ENCODE measurements at regions not wholly inside any gene's neighbourhood (a gene's known extent, or its start where the extent isn't known, plus 50 kb on each side); places are given as distances from the start of the nearest gene placed in this dataset.

GRCh38 chr12:60162988-60163720, 567.3 kb downstream of the SLC16A7 start:
- no peak for ATAC-seq (replicated peaks)
- no peak overlapping the region for H3K4me3 Mint-ChIP-seq
- H3K36me3 Mint-ChIP-seq (ENCODE audit: low read depth), result no peaks in the 10 kb centered on the region
- no peaks in the 10 kb centered on the region for H3K4me1 Mint-ChIP-seq
- no peak overlapping the region for H3K27ac Mint-ChIP-seq
- H3K9me3 Mint-ChIP-seq, result peaks cover 16% of the 10 kb centered on the region
- no peaks in the 10 kb centered on the region for H3K27me3 Mint-ChIP-seq

DNA sequence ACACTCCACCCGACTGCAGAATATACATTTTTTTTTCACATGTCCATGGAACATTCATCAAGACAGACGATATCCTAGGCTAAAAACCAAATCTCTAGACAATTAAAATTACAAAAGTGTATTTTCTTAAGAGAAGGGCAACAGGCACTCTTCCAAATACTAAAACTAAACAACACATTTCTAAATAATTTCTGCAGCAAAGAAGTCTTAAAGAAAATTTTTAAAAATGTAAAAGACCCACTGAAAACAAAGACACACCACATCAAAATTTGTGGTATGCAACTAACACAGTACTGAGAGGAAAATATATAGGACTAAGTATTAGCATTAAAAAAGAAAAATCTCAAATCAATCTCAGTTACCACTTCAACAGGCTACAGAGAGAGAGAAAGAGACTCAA, 570.0 kb downstream of the SLC16A7 start:
- ATAC-seq (replicated peaks), result no peak
- Mint-ChIP-seq H3K4me1 (no peaks in the 10 kb centered on the region), H3K27ac (no peak overlapping the region), H3K27me3 (no peaks in the 10 kb centered on the region), H3K4me3 (no peak overlapping the region), H3K36me3 (ENCODE audit: low read depth) (no peaks in the 10 kb centered on the region), H3K9me3 (peaks cover 16% of the 10 kb centered on the region)

GRCh38 chr12:60168441-60168840, 572.6 kb downstream of the SLC16A7 start:
- Mint-ChIP-seq H3K27ac (no peak overlapping the region), H3K9me3 (peaks cover 16% of the 10 kb centered on the region), H3K36me3 (ENCODE audit: low read depth) (no peaks in the 10 kb centered on the region), H3K27me3 (no peaks in the 10 kb centered on the region), H3K4me1 (no peaks in the 10 kb centered on the region), H3K4me3 (no peak overlapping the region)
- no peak for ATAC-seq (replicated peaks)

- no peak overlapping the region for H3K4me3 Mint-ChIP-seq
- no peaks in the 10 kb centered on the region for H3K27me3 Mint-ChIP-seq
- H3K4me1 Mint-ChIP-seq, result no peaks in the 10 kb centered on the region
- H3K36me3 Mint-ChIP-seq (ENCODE audit: low read depth), result no peaks in the 10 kb centered on the region
- peaks cover 16% of the 10 kb centered on the region for H3K9me3 Mint-ChIP-seq
- H3K27ac Mint-ChIP-seq, result no peak overlapping the region
- ATAC-seq (replicated peaks), result no peak
Observed at GRCh38 chr12:60169904-60170303, 574.1 kb downstream of the SLC16A7 start.

DNA sequence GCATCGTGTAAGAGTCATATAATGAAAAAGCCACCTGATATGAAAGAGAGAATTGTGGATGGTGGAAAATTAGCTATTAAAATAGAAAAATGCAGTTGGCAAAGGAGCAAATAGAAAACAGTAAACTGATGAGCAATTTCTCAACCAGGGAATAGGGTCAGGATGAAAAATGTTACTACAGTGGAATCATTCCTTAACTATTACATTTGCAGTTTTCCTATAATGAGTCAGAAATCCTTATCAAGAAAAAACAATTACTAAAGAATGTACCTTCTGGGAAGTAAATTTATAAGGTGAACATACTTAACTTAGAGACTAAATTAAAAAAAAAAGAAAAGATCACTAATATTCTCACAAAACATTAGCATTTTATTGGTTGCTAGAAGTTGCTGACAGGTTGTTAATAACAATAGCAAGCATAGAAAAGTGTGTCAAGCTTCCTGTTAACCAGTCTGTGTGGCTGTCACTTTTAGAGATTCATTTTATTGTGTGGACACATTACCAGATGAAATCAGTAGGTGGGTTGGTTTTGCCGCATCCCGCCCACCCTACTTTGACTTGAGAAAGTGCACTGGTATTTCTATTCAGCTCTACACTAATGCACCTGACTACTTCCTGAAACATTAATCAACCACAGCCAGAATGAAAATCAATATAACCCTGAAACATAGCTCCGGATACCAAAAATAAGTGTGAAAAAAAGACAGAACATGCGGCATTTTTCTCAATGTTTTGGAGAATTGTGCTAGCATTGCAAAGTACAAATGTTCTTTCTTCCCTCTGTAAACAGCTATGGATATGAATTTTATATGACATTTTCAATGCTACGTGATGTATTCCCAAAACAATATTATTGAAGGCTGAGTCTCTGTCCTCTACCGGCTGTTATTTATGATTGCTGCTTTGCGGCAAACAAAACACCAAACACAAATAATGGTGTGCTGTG, 576.7 kb downstream of the SLC16A7 start:
- H3K4me3 Mint-ChIP-seq, result no peak overlapping the region
- H3K36me3 Mint-ChIP-seq (ENCODE audit: low read depth), result no peaks in the 10 kb centered on the region
- no peaks in the 10 kb centered on the region for H3K9me3 Mint-ChIP-seq

GRCh38 chr12:60173224-60174170, 577.7 kb downstream of the SLC16A7 start:
- no peak overlapping the region for H3K4me3 Mint-ChIP-seq
- H3K4me1 Mint-ChIP-seq, result no peaks in the 10 kb centered on the region
- no peaks in the 10 kb centered on the region for H3K27me3 Mint-ChIP-seq
- H3K36me3 Mint-ChIP-seq (ENCODE audit: low read depth), result no peaks in the 10 kb centered on the region
- H3K27ac Mint-ChIP-seq, result no peak overlapping the region
- no peak for ATAC-seq (replicated peaks)
- H3K9me3 Mint-ChIP-seq, result no peaks in the 10 kb centered on the region

More for the DNA sequence above, 576.7 kb downstream of the SLC16A7 start:
- H3K27me3 Mint-ChIP-seq, result no peaks in the 10 kb centered on the region
- H3K27ac Mint-ChIP-seq, result no peak overlapping the region
- no peak for ATAC-seq (replicated peaks)
- H3K4me1 Mint-ChIP-seq, result no peaks in the 10 kb centered on the region

DNA sequence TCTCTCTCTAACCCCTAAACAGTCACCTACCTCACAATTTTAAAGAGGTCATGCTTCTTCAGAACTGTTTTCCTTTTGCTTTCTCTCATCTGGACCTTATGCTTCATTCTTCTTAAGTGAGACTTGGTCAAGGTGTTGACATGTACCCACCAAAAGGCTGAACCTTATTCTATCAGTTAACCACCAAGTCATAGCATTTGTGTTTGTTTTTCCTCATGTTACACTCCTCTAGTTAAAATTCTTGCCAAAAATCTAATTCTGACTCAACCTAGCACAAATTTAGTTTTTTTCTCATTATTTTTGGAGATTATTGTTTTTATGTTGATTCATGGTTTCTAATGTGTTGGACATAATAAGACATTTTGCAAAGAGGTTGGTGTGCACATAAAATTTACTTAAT, 578.6 kb downstream of the SLC16A7 start:
- Mint-ChIP-seq H3K4me3 (no peak overlapping the region), H3K9me3 (no peaks in the 10 kb centered on the region), H3K27ac (no peak overlapping the region), H3K36me3 (ENCODE audit: low read depth) (no peaks in the 10 kb centered on the region), H3K4me1 (no peaks in the 10 kb centered on the region), H3K27me3 (no peaks in the 10 kb centered on the region)
- ATAC-seq (replicated peaks), result no peak

GRCh38 chr12:60174941-60175340, 579.1 kb downstream of the SLC16A7 start:
- H3K27me3 Mint-ChIP-seq, result no peaks in the 10 kb centered on the region
- H3K36me3 Mint-ChIP-seq (ENCODE audit: low read depth), result no peaks in the 10 kb centered on the region
- H3K9me3 Mint-ChIP-seq, result no peaks in the 10 kb centered on the region
- no peak for ATAC-seq (replicated peaks)
- no peak overlapping the region for H3K4me3 Mint-ChIP-seq
- H3K27ac Mint-ChIP-seq, result no peak overlapping the region
- no peaks in the 10 kb centered on the region for H3K4me1 Mint-ChIP-seq

DNA sequence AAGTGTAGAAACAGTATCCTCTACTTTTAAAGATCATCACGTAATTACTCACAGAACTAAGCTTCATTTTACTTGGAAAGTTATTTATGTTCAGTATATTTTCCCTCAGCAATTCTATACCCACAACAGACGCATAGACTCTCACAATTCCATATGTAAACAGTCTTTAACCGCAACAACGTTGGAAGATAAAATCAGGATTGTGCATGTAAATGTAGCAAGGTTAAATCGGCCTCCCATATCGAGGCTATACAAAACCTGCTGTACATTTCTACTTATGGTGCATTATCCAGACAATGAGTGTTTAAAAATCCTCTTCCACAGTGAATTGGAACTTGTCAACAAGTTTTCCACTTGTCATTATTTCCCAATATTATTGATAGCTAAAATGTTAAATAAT, 581.1 kb downstream of the SLC16A7 start:
- no peak for ATAC-seq (replicated peaks)
- H3K4me1 Mint-ChIP-seq, result no peaks in the 10 kb centered on the region
- no peaks in the 10 kb centered on the region for H3K27me3 Mint-ChIP-seq
- H3K9me3 Mint-ChIP-seq, result no peaks in the 10 kb centered on the region
- H3K36me3 Mint-ChIP-seq (ENCODE audit: low read depth), result no peaks in the 10 kb centered on the region
- H3K27ac Mint-ChIP-seq, result no peak overlapping the region
- no peak overlapping the region for H3K4me3 Mint-ChIP-seq

DNA sequence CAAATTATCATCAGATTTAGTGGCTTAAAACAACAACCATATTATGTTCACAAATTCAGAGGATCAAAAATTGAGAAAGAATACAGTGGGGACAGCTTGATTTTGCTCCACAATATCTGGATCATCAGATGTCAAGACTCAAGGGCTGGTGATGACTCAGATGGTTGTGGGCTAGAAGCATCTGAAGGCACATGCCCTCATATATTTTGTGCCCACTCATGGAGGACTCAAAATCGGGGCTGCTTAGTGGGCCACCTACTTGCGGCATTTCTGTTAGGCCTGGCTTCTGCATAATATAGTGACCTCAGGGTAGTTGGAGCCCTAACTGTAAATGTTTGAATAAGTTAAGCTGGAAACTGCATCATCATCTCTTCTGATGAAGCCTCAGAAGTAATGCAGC, 584.5 kb downstream of the SLC16A7 start:
- ATAC-seq (replicated peaks), result no peak
- H3K27ac Mint-ChIP-seq, result no peak overlapping the region
- no peaks in the 10 kb centered on the region for H3K4me1 Mint-ChIP-seq
- H3K9me3 Mint-ChIP-seq, result no peaks in the 10 kb centered on the region
- no peaks in the 10 kb centered on the region for H3K36me3 Mint-ChIP-seq (ENCODE audit: low read depth)
- H3K4me3 Mint-ChIP-seq, result no peak overlapping the region
- no peaks in the 10 kb centered on the region for H3K27me3 Mint-ChIP-seq

DNA sequence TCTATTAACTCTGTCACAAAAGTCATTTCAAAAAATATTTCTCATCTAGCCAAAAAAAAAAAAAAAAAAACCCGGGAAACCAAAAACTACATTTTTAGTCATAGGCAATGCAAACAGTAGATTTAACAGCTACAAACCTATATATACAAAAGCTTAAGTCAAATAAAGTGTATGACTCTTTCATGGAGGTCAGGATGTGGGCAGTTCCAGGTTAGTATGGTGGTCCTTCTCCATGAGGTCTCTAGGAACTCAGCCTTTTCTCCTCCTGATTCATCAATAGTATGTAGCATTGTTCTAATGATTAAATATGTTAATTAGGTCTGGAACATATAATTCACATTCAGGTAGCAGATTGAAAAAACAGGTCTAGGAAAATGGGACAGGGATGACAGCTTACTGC, 586.5 kb downstream of the SLC16A7 start:
- Mint-ChIP-seq H3K4me3 (no peak overlapping the region), H3K36me3 (ENCODE audit: low read depth) (no peaks in the 10 kb centered on the region), H3K4me1 (no peaks in the 10 kb centered on the region), H3K27ac (no peak overlapping the region), H3K27me3 (no peaks in the 10 kb centered on the region), H3K9me3 (no peaks in the 10 kb centered on the region)
- ATAC-seq (replicated peaks), result no peak

GRCh38 chr12:60184096-60184495, 588.3 kb downstream of the SLC16A7 start:
- no peaks in the 10 kb centered on the region for H3K9me3 Mint-ChIP-seq
- H3K27ac Mint-ChIP-seq, result no peak overlapping the region
- H3K36me3 Mint-ChIP-seq (ENCODE audit: low read depth), result no peaks in the 10 kb centered on the region
- no peak for ATAC-seq (replicated peaks)
- no peak overlapping the region for H3K4me3 Mint-ChIP-seq
- H3K27me3 Mint-ChIP-seq, result no peaks in the 10 kb centered on the region
- no peaks in the 10 kb centered on the region for H3K4me1 Mint-ChIP-seq

GRCh38 chr12:60185060-60185459, 589.2 kb downstream of the SLC16A7 start:
- Mint-ChIP-seq H3K27ac (no peak overlapping the region), H3K36me3 (ENCODE audit: low read depth) (no peaks in the 10 kb centered on the region), H3K27me3 (no peaks in the 10 kb centered on the region), H3K9me3 (peaks cover 3% of the 10 kb centered on the region), H3K4me3 (no peak overlapping the region), H3K4me1 (no peaks in the 10 kb centered on the region)
- no peak for ATAC-seq (replicated peaks)

DNA sequence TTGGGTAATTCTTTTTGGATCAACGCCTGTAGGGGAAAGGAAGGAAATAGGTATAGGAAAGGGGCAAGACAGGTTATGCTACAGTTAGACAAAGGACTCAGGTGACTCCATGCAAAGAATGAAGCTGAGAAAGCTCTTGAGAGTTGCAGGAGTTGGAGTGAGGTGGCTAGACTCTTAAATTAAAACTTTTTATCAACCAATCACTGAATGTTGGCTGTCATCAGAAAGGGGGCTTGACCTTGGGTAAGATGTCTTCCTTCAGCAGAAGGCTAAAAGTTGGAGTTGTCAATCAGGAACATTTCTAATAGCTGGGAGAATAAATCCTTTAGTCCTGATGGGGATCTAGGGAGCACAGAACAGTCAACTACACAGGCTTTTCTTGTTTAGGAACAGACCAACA, 595.4 kb downstream of the SLC16A7 start:
- ATAC-seq (replicated peaks), result no peak
- Mint-ChIP-seq H3K4me1 (no peaks in the 10 kb centered on the region), H3K27ac (no peak overlapping the region), H3K27me3 (no peaks in the 10 kb centered on the region), H3K4me3 (no peak overlapping the region), H3K9me3 (peaks cover 5% of the 10 kb centered on the region), H3K36me3 (ENCODE audit: low read depth) (no peaks in the 10 kb centered on the region)

Measured in activated T-helper 17 cell treated with anti-CD3 and anti-CD28 coated beads, Interleukin-2, amount 50 U/mL, for 72 hours (primary cell).